D721Med (cell line): ENCODE measurements at regions not wholly inside any gene's neighbourhood (a gene's known extent, or its start where the extent isn't known, plus 50 kb on each side); places are given as distances from the start of the nearest gene placed in this dataset.

Experiments used
- DNase-seq: peaks from one replicate; pipeline ENCODE4 v3.0.0; 2011; ENCODE audit warnings: low spot score; ENCODE audit not compliant: insufficient read length
- FAIRE-seq: peaks from 2 replicates; lab custom pipeline; 2011; peaks lifted over from hg19 to GRCh38; lab: Jason Lieb, UNC
- CTCF ChIP-seq: IDR thresholded peaks from 2 replicates; pipeline ENCODE4 v1.5.1; 2012; ENCODE audit warnings: mild to moderate bottlenecking, control low read depth; ENCODE audit not compliant: insufficient read depth; ENCODE audit errors: missing control alignments

- FAIRE-seq, result no peak
- DNase-seq, result no peak
- no peak for TF ChIP-seq CTCF
Measured at GRCh38 chr4:121216461-121216860, 52.3 kb upstream of the TNIP3 start.

- FAIRE-seq (no peak), DNase-seq (no peak)
- TF ChIP-seq CTCF, result no peak
Measured at GRCh38 chr4:121213940-121214339, 49.8 kb upstream of the TNIP3 start.
